Esophagus (tissue), 2 donors: ENCODE measurements at regions not wholly inside any gene's neighbourhood (a gene's known extent, or its start where the extent isn't known, plus 50 kb on each side); places are given as distances from the start of the nearest gene placed in this dataset.

Experiments used
- H3K27ac ChIP-seq, 2 donors: one replicate each; pipeline ENCODE4 v1.5.1; 2013; ENCODE audit warnings: low read depth in 2 of 2, mild to moderate bottlenecking in 2 of 2, inconsistent platforms in 1 of 2, low read length in 1 of 2, moderate library complexity in 1 of 2
- H3K27me3 ChIP-seq, 2 donors: one replicate each; pipeline ENCODE4 v1.6.1; 2013; ENCODE audit warnings: low read length in 2 of 2, control low read depth in 1 of 2, mild to moderate bottlenecking in 1 of 2; ENCODE audit not compliant: insufficient read depth in 2 of 2, control insufficient read depth in 1 of 2
- H3K36me3 ChIP-seq, 2 donors: one replicate each; pipeline ENCODE4 v1.6.1; 2013; ENCODE audit warnings: low read length in 1 of 2; ENCODE audit not compliant: control insufficient read depth in 2 of 2, insufficient read depth in 2 of 2
- H3K4me1 ChIP-seq, 2 donors: one replicate each; pipeline ENCODE4 v1.6.1; 2013; ENCODE audit warnings: low read length in 1 of 2; ENCODE audit not compliant: control insufficient read depth in 2 of 2, insufficient read depth in 2 of 2
- H3K4me3 ChIP-seq, 2 donors: one replicate each; pipeline ENCODE4 v1.5.1; 2013; ENCODE audit warnings: low read length in 2 of 2, mild to moderate bottlenecking in 2 of 2, low read depth in 1 of 2, moderate library complexity in 1 of 2
- H3K9me3 ChIP-seq, 2 donors: one replicate each; pipeline ENCODE4 v1.6.1; 2013; ENCODE audit warnings: mild to moderate bottlenecking in 2 of 2, low read depth in 1 of 2, low read length in 1 of 2, moderate library complexity in 1 of 2; ENCODE audit not compliant: control insufficient read depth in 2 of 2, insufficient read depth in 1 of 2
- WGBS, 2 donors: extraction: QIAGEN DNeasy Blood & Tissue Kit; methylation state at CpG; one replicate each; pipeline ENCODE4 v1.1.7; 2013; 5-methylcytosine and 5-hydroxymethylcytosine counted together
- donor health status: healthy with polysubstance abuse.
- donor health status: Bipolar disorder and iron deficiency.

DNA sequence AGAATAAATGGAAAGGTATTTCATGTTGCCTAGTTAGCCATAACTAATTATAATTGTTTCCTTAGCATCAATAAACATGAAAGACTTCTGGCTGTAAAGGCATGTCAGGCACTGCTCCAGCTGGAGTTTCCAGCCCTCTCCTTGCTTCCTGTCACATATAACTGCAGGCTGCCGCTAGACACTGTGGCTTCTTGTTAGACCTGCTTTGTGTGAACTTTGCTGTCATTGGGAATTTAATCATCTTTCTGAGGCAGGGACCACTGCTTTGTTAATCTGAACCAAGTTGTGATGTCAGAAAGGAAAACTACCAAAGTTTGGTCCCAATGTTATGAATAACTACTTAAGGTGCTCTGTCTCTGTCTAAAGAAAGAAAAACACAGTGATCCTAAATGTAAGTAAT, 90.3 kb upstream of the DUSP10 start:
- Histone ChIP-seq H3K4me1 (peaks cover 0 to 4% of the 10 kb centered on the region in 2 donors), H3K27ac (no peak overlapping the region), H3K9me3 (no peaks in the 10 kb centered on the region), H3K27me3 (no peaks in the 10 kb centered on the region), H3K36me3 (no peaks in the 10 kb centered on the region), H3K4me3 (no peak overlapping the region)
- WGBS, 2 donors: 23 to 43% methylated on average over 1 of the region's 1 CpG

DNA sequence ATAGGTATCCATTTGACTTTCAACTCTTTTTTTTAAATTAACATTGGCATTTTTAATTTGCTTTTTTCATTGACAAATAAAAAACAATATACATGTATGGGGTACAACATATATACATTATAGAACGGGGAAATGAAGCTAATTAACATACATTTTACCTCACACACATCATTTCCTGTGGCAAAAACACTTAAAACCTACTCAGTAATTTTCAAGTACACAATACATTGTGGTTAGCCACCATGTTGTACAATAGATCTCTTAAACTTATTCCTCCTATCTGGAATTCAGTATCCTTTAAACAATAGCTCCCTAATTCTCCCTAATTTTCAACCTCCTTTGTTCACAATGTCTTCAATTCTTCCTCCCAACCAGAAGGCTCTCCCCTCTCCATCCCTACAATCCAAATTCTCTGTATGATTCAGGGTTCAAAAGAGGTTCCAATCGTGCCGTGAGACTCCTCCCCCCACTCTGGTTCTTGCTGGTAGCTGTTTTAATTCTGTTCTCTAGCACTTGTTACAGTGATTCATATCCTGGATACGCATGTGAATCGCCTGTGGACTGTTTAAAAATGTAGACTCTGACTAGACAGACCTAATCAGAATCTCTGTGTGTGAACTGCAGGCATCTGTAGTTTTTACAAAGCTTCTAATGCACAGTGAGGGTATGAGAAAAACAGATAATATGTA, 87.6 kb upstream of the DUSP10 start:
- H3K4me1 ChIP-seq: peaks cover 0 to 6% of the 10 kb centered on the region in 2 donors
- no peak overlapping the region for H3K4me3 ChIP-seq
- no peaks in the 10 kb centered on the region for H3K36me3 ChIP-seq
- H3K27me3 ChIP-seq: no peaks in the 10 kb centered on the region
- H3K27ac ChIP-seq: peak overlapping the region in 1 of 2 donors; percentile 33
- peaks cover 0 to 2% of the 10 kb centered on the region in 2 donors for H3K9me3 ChIP-seq
- 36 to 47% methylated on average over 5 of the region's 5 CpGs for WGBS, 2 donors

- Histone ChIP-seq H3K9me3 (peaks cover 0 to 2% of the 10 kb centered on the region in 2 donors), H3K4me1 (peaks cover 0 to 4% of the 10 kb centered on the region in 2 donors), H3K36me3 (no peaks in the 10 kb centered on the region), H3K4me3 (no peak overlapping the region), H3K27me3 (no peaks in the 10 kb centered on the region), H3K27ac (peak overlapping the region in 1 of 2 donors; percentile 38)
- WGBS, 2 donors: 86 to 88% methylated on average over 1 of the region's 1 CpG
These were observed 85.4 kb upstream of the DUSP10 start for GRCh38 chr1:221827307-221827642.

- WGBS, 2 donors: 85 to 90% methylated on average over 1 of the region's 1 CpG
- Histone ChIP-seq H3K4me3 (no peak overlapping the region), H3K36me3 (no peaks in the 10 kb centered on the region), H3K4me1 (peaks cover 0 to 4% of the 10 kb centered on the region in 2 donors), H3K9me3 (peaks cover 0 to 2% of the 10 kb centered on the region in 2 donors), H3K27me3 (no peaks in the 10 kb centered on the region), H3K27ac (no peak overlapping the region)
These were observed 83.0 kb upstream of the DUSP10 start for GRCh38 chr1:221824909-221825308.

- H3K4me3 ChIP-seq: no peak overlapping the region
- peaks cover 0 to 2% of the 10 kb centered on the region in 2 donors for H3K4me1 ChIP-seq
- H3K27me3 ChIP-seq: no peaks in the 10 kb centered on the region
- no peak overlapping the region for H3K27ac ChIP-seq
- no peaks in the 10 kb centered on the region for H3K36me3 ChIP-seq
- WGBS, 2 donors: 79 to 82% methylated on average over 2 of the region's 2 CpGs
- H3K9me3 ChIP-seq: peaks cover 0 to 2% of the 10 kb centered on the region in 2 donors
These were observed 82.1 kb upstream of the DUSP10 start for GRCh38 chr1:221824025-221824424.

GRCh38 chr1:221823561-221823960, 81.7 kb upstream of the DUSP10 start:
- H3K27ac ChIP-seq: no peak overlapping the region
- no peaks in the 10 kb centered on the region for H3K27me3 ChIP-seq
- H3K9me3 ChIP-seq: peaks cover 0 to 2% of the 10 kb centered on the region in 2 donors
- 87 to 93% methylated on average over 1 of the region's 1 CpG for WGBS, 2 donors
- peaks cover 0 to 2% of the 10 kb centered on the region in 2 donors for H3K4me1 ChIP-seq
- H3K36me3 ChIP-seq: no peaks in the 10 kb centered on the region
- no peak overlapping the region for H3K4me3 ChIP-seq

- H3K27me3 ChIP-seq: no peaks in the 10 kb centered on the region
- H3K36me3 ChIP-seq: no peaks in the 10 kb centered on the region
- H3K4me3 ChIP-seq: no peak overlapping the region
- WGBS, 2 donors: 74 to 80% methylated on average over 4 of the region's 4 CpGs
- H3K27ac ChIP-seq: no peak overlapping the region
- peaks cover 0 to 2% of the 10 kb centered on the region in 2 donors for H3K4me1 ChIP-seq
- peaks cover 0 to 2% of the 10 kb centered on the region in 2 donors for H3K9me3 ChIP-seq
These were observed 81.3 kb upstream of the DUSP10 start for GRCh38 chr1:221823149-221823548.

DNA sequence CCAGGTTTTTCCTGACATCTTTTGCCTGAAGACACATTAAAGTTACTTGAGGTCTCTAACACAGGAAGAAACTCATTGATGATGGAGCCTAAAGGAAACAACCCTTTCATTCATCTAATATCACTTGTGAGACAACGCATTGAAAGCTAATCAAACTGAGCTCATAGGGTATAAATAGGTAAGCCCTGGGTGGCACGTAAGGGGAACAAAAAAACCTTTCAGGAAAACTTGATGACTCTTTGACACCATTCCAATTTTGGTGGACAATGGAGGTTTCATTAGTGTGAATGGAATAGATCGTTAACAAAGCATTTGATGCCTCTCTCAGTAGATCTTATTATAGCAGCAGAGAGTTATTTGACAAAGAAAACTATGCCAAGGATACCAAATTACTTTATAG, 80.7 kb upstream of the DUSP10 start:
- peaks cover 0 to 2% of the 10 kb centered on the region in 2 donors for H3K4me1 ChIP-seq
- H3K4me3 ChIP-seq: no peak overlapping the region
- no peak overlapping the region for H3K27ac ChIP-seq
- 82 to 83% methylated on average over 3 of the region's 3 CpGs for WGBS, 2 donors
- H3K27me3 ChIP-seq: no peaks in the 10 kb centered on the region
- H3K36me3 ChIP-seq: no peaks in the 10 kb centered on the region
- H3K9me3 ChIP-seq: peaks cover 0 to 2% of the 10 kb centered on the region in 2 donors

GRCh38 chr1:221816899-221817298, 75.0 kb upstream of the DUSP10 start:
- no peaks in the 10 kb centered on the region for H3K36me3 ChIP-seq
- 44 to 56% methylated on average over 3 of the region's 3 CpGs for whole genome bisulfite sequencing, 2 donors
- H3K4me3 ChIP-seq: no peak overlapping the region
- H3K27me3 ChIP-seq: no peaks in the 10 kb centered on the region
- H3K4me1 ChIP-seq: peaks cover 0 to 3% of the 10 kb centered on the region in 2 donors
- H3K27ac ChIP-seq: no peak overlapping the region
- no peaks in the 10 kb centered on the region for H3K9me3 ChIP-seq

- H3K27ac ChIP-seq: no peak overlapping the region
- H3K27me3 ChIP-seq: no peaks in the 10 kb centered on the region
- no peak overlapping the region for H3K4me3 ChIP-seq
- no peaks in the 10 kb centered on the region for H3K9me3 ChIP-seq
- WGBS, 2 donors: 61 to 77% methylated on average over 1 of the region's 1 CpG
- H3K4me1 ChIP-seq: peaks cover 0 to 3% of the 10 kb centered on the region in 2 donors
- no peaks in the 10 kb centered on the region for H3K36me3 ChIP-seq
These were observed 73.8 kb upstream of the DUSP10 start for GRCh38 chr1:221815660-221816059.
